Bronchial epithelial cell (primary cell): ENCODE measurements at regions not wholly inside any gene's neighbourhood (a gene's known extent, or its start where the extent isn't known, plus 50 kb on each side); places are given as distances from the start of the nearest gene placed in this dataset.

Source experiments
- DNase-seq: peaks from one replicate; pipeline ENCODE4 v3.0.0-alpha.2; 2010; ENCODE audit warnings: low read depth
- FAIRE-seq: peaks from 2 replicates; lab custom pipeline; 2011; peaks lifted over from hg19 to GRCh38; lab: Jason Lieb, UNC
- H3K27me3 ChIP-seq: 2 replicates; pipeline ENCODE4 v1.5.1; 2011; ENCODE audit warnings: low read length; ENCODE audit not compliant: control insufficient read depth, insufficient read depth
- H3K36me3 ChIP-seq: 2 replicates; pipeline ENCODE4 v1.5.1; 2011; ENCODE audit warnings: low read length; ENCODE audit not compliant: control insufficient read depth, insufficient read depth
- H3K4me3 ChIP-seq: 2 replicates; pipeline ENCODE4 v1.5.1; 2011; ENCODE audit warnings: mild to moderate bottlenecking, low read depth, low read length, control low read depth
- TF ChIP-seq, protein P1 (sequence below): IDR thresholded peaks from 2 replicates; pipeline ENCODE4 v1.5.1; 2011; ENCODE audit warnings: mild to moderate bottlenecking, moderate library complexity, low read length, control low read depth, inconsistent platforms; ENCODE audit not compliant: insufficient read depth, severe bottlenecking

DNA sequence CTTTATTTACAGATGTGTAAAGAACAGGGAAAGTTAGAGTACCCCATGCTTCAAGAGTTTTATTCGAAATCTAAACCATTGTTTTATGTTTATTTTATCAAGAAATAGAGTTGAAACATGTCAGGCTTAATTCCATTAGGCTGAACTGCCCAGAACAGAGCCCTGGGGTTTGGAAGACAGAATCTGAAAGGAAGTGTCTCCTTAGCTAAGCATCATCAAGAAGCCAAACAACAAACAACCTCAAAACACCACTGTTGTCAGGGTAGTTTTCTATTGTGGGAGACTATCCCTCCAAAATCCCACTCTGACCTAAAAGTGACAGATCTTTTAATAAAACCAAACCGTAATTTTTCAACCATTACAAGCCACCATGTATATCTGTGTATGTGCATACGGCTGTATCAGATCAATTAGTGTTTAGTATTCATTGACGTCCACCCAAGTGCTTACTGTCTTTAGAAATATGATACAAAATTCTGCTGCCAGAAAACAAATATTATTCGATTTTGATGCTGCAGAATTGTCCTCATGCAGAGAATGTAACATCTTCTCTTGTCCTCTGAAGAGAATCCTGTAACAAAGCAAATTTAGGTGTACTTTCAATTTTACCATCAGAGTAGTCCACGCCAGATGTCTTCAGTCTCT is 271.9 kb upstream of the TMEM161B start:
- TF ChIP-seq, protein P1, sequence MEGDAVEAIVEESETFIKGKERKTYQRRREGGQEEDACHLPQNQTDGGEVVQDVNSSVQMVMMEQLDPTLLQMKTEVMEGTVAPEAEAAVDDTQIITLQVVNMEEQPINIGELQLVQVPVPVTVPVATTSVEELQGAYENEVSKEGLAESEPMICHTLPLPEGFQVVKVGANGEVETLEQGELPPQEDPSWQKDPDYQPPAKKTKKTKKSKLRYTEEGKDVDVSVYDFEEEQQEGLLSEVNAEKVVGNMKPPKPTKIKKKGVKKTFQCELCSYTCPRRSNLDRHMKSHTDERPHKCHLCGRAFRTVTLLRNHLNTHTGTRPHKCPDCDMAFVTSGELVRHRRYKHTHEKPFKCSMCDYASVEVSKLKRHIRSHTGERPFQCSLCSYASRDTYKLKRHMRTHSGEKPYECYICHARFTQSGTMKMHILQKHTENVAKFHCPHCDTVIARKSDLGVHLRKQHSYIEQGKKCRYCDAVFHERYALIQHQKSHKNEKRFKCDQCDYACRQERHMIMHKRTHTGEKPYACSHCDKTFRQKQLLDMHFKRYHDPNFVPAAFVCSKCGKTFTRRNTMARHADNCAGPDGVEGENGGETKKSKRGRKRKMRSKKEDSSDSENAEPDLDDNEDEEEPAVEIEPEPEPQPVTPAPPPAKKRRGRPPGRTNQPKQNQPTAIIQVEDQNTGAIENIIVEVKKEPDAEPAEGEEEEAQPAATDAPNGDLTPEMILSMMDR, result no peak
- FAIRE-seq (no peak), DNase-seq (no peak)
- no peaks in the 10 kb centered on the region for H3K36me3 ChIP-seq
- no peak overlapping the region for H3K4me3 ChIP-seq
- H3K27me3 ChIP-seq, result no peaks in the 10 kb centered on the region

DNA sequence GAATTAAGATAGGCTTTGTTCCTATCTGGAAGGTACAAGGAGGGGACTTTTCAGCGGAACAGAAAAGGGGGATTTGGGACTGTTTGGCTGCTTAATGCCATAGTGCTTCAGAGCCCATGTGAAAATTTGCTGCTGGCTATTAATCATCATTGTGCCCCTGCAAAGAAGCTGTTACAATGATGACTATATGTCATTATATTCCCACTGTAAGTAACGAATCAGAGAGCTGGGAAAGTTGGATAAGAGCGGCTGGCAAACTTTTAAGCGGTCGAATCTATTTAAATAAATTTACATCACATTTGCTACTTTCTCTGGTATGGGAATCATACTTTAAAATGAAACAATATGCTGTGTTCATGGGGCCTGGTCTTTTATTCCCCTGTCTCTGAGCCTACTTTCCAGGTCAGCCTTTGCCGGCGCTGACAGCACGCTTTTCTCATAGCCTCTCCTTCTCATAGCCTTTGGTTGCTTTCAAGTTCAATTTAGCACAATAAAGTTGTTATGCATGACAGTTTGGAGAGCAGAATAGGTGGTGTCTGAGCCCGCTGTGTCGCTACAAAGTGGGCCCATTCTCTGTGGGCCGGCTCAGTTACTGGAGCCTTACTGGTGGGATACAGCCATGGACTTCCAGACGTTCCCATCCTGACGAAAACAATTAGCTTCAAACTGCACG is 271.2 kb upstream of the TMEM161B start:
- no peak overlapping the region for H3K4me3 ChIP-seq
- no peak for DNase-seq
- TF ChIP-seq, protein P1, result no peak
- no peak for FAIRE-seq
- H3K27me3 ChIP-seq, result no peaks in the 10 kb centered on the region
- no peaks in the 10 kb centered on the region for H3K36me3 ChIP-seq

DNA sequence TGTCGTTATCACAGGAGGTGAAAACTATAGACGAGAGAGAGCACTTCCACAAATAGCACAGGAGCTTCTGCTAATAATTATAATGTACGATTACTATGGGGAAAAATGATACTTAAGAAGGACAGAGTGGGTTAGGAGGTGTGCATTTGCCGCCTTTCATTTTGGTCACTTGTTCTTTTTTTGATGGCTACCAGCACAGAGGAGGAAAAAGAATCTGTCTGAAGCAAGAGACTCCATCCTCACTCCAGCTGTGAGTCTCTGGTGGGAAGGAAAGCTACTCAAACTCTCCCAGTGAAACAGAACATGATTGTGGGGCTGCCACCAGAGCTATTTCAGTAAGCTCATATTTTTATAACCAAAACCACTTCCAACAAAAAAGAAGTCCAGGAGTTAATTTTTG is 270.4 kb upstream of the TMEM161B start:
- DNase-seq (no peak), FAIRE-seq (no peak)
- no peaks in the 10 kb centered on the region for H3K27me3 ChIP-seq
- H3K4me3 ChIP-seq, result no peak overlapping the region
- no peaks in the 10 kb centered on the region for H3K36me3 ChIP-seq
- TF ChIP-seq, protein P1, result no peak

DNA sequence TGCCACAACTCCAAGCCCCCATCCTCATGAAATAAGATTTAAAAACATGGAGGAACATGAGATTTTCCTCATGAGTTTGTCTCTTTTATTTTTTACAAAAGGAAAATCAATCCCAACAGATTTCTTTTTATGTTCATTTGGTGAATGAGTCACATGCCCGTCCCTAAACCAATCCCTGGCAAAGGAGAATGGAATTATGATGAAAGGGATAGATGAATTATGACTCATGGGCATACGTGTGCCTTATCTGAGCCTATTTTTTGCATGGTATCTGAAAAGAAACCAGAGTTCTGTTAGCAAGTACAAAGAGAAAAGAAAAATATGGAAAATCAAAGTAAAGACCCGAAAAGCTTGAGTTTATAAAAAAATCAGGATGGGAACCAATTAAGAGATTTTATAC is 267.5 kb upstream of the TMEM161B start:
- FAIRE-seq (no peak), DNase-seq (peak; percentile 30)
- no peaks in the 10 kb centered on the region for H3K36me3 ChIP-seq
- H3K4me3 ChIP-seq, result no peak overlapping the region
- TF ChIP-seq, protein P1, result no peak
- H3K27me3 ChIP-seq, result no peaks in the 10 kb centered on the region

DNA sequence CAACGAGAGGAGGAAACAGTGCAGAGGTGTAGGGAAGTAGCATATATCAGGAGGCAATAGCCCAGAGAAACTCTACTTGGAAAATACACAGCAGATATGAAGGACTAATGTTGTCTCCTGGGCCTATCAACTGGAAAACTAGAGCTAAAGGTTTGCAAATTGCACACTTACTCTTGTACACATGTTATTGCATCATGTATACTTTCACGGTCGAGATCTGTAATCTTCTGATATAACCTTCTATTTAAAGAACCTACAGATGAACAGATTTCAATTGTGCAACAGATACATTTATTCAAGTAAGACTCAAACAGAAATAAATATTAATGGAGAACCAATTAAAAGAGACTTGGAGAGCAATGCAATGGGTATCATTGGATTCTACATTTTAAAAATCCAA is 256.3 kb upstream of the TMEM161B start:
- H3K36me3 ChIP-seq, result no peaks in the 10 kb centered on the region
- DNase-seq (no peak), FAIRE-seq (no peak)
- TF ChIP-seq, protein P1, result no peak
- no peaks in the 10 kb centered on the region for H3K27me3 ChIP-seq
- H3K4me3 ChIP-seq, result no peak overlapping the region
